GDM1 (cell line): ENCODE measurements at regions not wholly inside any gene's neighbourhood (a gene's known extent, or its start where the extent isn't known, plus 50 kb on each side); places are given as distances from the start of the nearest gene placed in this dataset.
"Not testable (repeated sequence)": the region's sequence is repeated elsewhere in the genome, so short reads cannot be mapped to it uniquely, and the experiment has no call there.

Source experiments
- DNase-seq: peaks from one replicate; lab custom pipeline; 2025; lab: John Stamatoyannopoulos, UW

- DNase-seq = no peak
These were observed 147.4 kb downstream of the ABHD5 start for GRCh38 chr3:43838009-43838758.

- DNase-seq = no peak
These were observed 148.1 kb downstream of the ABHD5 start for GRCh38 chr3:43838877-43839276.

- DNase-seq = no peak
These were observed 152.6 kb downstream of the ABHD5 start for GRCh38 chr3:43843386-43843785.

- no peak for DNase-seq
These were observed 154.0 kb downstream of the ABHD5 start for GRCh38 chr3:43844757-43845156.

DNA sequence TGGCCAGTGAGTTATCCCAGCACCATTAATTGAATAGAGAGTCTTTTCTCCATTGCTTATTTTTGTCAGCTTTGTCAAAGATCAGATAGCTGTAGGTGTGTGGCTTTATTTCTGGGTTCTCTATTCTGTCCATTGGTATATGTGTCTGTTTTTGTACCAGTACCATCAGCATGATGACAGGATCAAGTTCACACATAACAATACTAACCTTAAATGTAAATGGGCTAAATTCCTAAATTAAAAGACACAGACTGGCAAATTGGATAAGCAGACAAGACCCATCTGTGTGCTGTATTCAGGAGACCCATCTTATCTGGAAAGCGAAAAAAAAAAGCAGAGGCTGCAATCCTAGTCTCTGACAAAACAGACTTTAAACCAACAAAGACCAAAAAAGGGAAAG is 154.8 kb downstream of the ABHD5 start:
- DNase-seq = not testable (repeated sequence)

DNA sequence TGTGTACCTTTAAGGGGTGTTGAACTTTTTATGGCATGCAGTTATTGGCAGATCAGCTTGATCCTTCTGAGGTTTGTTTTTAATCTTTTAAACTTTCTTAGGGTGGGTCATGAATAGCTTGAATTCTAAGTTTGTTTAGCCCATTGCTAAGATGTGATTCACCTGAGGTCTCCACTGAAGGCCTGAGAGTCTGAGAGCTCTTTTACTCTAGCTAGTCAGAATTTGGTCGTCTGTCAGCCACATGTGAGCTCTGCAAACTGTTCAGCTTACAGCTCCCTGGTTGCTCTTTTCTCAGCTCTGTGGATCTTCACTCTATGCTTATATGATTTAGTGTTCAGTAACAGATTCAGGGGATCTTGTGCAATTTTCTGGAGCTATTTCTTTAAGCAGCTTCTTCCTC is 161.3 kb downstream of the ABHD5 start:
- no peak for DNase-seq

DNA sequence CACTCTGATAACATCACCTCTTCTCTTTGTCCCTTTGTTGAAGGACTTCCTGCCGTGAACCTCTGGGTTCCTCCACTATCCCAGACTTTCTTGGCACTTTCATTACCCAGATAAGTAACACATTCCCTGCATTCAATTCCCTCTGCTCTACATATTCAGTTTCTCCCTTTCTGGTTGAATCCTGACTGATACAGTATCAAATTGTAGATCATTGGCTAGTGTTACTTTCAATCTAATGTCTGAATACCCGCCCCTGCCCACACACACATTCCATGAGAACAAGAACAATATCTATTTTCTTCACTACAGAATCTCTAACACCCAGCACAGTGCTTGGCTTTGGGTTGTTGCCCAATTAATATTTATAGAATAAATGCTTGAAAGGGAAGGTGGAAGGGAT is 163.5 kb downstream of the ABHD5 start:
- no peak for DNase-seq

- DNase-seq = no peak
These were observed 164.2 kb downstream of the ABHD5 start for GRCh38 chr3:43854916-43855315.

DNA sequence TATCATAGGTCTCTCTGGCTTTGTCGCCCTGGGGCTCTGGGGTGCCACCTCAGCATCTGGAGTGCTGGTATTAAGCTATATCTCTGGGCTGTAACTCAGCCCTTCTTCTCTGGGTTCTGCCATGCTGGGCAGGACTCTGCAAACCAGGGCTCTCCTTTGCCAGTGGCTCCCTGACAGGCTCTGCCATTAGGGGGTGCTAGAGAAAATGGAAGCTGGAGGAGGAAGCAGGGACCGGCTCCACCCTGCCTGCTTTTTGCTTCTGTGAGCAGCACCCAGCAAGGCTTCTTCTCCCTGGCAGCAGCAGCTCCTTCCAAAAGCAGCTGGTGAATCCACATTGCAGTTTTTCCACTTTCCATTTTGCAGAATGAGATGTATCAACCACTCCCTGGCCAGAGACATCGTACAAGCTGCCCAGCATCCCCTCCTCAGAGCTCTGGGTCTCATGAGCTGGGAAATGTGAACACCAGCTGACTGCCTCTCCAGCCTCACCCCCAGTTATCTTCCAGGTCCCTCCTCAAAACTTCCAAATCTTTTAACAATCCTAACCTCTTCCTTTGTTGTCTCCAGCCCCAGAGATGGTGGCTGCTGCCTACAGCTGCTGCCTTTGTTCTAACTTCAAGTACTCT is 165.0 kb downstream of the ABHD5 start:
- peak; percentile 42 for DNase-seq

- DNase-seq = no peak
These were observed 165.6 kb downstream of the ABHD5 start for GRCh38 chr3:43856351-43856750.

GRCh38 chr3:43856761-43857160 is 166.0 kb downstream of the ABHD5 start:
- no peak for DNase-seq

DNA sequence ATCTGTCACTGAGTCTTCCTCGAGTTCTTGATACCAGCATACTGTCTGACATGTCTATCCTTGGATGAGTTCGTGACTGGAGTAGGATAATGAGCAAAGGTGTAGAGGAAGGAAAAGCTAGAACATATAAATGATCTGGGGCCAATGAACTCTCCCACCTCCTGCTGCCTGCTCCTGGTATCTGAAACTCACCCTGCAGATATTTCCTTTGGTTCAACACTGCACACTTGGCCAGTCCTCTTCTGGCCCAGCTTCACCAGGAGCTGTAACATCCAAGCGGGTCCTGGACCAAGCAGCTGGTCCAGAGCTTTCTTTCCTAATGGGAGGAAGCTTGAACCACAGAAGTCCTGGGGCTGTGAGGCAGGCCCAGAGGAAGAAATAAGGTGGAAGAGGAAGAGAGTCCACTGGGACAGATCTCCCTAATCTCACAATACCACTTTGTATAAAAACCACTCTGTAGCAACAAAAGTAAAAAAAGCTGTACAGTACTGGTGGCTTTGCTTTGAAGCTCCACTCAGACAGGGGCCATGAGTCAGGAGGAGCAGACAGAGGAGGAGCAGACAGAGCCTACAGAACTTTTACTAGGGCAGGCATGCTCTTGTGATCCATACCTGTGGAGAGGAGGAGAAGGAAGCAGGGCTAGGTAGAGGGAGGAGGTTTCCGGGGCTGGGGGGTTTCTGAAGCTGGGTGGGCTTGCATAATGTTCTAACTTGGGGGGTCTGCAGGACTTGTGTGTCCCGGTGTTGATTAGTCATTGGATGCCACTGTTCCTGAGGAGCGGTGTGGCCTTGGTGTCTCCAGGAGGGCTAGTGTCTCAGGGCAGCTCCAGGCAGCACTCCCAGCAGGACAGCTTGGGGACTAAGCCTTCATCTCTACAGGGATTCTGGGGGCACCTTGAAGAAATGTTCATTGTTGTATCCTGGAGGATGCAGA is 166.9 kb downstream of the ABHD5 start:
- DNase-seq = no peak

- no peak for DNase-seq
These were observed 167.6 kb downstream of the ABHD5 start for GRCh38 chr3:43858294-43858701.

DNA sequence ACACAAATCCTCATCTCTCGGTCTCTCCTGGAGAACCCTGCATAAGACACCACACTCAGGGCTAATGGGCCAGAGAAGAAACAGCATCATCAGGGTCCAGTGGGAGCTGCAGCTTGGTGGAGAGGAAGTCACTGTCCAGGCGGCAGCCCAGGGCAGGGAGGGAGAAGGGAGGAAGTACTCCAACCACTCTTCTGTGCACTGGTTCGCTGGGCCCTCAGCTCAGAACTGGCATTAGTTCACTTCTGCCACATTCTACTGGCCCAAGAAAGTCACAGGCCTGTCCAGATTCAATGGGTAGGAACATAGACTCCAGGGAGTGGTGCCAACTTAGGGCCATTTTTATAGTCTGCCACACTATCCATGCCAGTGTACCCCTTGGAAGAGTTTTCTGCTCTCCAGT is 169.0 kb downstream of the ABHD5 start:
- no peak for DNase-seq

GRCh38 chr3:43861635-43862034 is 170.9 kb downstream of the ABHD5 start:
- DNase-seq = no peak

- DNase-seq = no peak
These were observed 171.7 kb downstream of the ABHD5 start for GRCh38 chr3:43862470-43862869.

DNA sequence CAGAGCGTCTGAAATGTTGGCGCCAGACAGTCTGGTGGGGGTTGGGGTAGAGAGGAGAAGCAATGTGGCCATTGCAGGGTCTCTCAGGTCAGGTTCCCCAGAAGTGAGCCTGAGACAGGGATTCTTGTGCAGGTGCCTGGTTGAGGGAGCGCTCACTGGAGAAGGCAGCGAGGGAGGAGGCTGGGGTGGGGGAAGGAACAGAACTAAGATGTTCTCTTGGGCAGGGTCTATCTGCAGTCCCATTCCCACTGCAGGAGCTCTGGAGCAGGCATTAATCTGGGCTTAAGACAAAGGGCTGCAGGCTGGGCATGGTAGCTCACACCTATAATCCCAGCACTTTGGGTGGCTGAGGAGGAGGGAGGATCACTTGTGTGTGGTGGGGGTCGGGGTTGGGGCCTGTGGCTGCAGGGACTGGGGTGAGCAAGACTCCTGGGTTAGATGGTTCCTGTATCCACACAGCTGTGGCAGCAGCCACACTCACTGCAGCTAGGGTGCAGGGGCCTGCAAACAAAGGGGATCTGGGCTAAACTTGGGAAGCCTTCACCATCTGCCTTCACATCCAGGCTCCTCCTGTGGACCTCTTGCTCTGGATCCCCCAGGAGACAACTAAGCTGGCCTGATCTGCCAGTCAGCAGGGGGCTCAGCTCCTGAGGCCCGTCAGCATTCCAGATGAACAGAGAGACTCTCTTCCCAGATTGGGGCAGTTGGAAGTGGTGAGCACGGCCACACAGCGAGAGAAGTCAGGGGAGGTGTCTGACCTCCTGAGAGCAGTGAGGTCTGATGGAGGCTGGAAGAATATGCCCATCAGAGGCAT is 172.5 kb downstream of the ABHD5 start:
- DNase-seq = no peak

GRCh38 chr3:43863966-43864933 is 173.5 kb downstream of the ABHD5 start:
- DNase-seq = no peak

GRCh38 chr3:43865351-43865750 is 174.6 kb downstream of the ABHD5 start:
- DNase-seq = no peak

GRCh38 chr3:43865887-43866528 is 175.3 kb downstream of the ABHD5 start:
- no peak for DNase-seq
